ENCODE measurements at regions not wholly inside any gene's neighbourhood (a gene's known extent, or its start where the extent isn't known, plus 50 kb on each side); places are given as distances from the start of the nearest gene placed in this dataset.
A peak's percentile ranks its signal among the peaks of the same experiment; 100 is the strongest.

GRCh38 chr5:70585996-70586395 is 170.8 kb downstream of the GTF2H2C_2 start:
- DNase-seq (ENCODE audit: low read depth in 2 of 3, low spot score in 2 of 3) = peak in 1 of 3 experiments; percentile 0

Data from activated CD8-positive, alpha-beta memory T cell treated with anti-CD3 and anti-CD28 coated beads for 48 hours (primary cell).